ENCODE measurements at regions not wholly inside any gene's neighbourhood (a gene's known extent, or its start where the extent isn't known, plus 50 kb on each side); places are given as distances from the start of the nearest gene placed in this dataset.
A peak's percentile ranks its signal among the peaks of the same experiment; 100 is the strongest.

DNA sequence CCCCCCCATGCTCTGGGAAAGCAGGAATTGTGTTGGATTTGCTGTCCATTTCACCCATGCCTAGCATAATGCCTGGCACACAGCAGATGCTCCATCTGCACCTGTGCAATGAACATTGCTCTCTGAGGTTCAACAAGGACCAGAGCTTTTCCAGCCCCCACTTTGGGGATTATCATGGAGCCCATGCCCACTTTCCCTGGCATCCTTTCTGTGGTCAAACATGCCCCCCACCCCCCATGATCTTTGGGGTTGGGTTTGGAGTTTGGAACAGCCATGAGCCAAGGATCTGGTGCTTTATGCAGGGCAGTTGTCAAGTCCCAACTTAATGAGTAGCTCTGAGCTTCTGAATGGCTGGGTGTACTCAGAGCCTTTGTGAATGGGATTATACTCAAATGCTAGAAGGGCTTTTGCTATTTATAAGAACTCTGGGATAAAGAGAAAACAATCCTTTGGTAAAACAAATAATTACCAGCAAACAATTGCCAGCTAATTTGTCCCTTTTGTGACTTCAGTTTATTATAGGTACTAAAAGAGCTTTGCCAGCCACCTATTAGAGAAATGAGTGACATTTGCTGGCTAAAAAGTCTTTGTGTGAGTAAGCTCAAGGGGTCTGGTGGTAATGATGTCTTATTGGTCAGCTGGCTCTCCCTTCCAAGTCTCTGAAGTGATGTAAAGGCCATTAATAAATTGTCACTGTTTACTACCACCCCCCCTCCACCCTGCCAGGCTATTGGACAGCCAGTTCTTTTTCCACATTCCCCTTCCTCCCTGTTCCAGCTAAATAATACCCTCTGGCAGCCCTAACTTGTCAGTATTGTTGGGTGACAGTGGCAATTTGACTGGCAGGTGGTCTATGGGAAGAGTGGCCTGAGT lies 182.3 kb downstream of the MACROH2A1 start:
- no peak for DNase-seq

DNA sequence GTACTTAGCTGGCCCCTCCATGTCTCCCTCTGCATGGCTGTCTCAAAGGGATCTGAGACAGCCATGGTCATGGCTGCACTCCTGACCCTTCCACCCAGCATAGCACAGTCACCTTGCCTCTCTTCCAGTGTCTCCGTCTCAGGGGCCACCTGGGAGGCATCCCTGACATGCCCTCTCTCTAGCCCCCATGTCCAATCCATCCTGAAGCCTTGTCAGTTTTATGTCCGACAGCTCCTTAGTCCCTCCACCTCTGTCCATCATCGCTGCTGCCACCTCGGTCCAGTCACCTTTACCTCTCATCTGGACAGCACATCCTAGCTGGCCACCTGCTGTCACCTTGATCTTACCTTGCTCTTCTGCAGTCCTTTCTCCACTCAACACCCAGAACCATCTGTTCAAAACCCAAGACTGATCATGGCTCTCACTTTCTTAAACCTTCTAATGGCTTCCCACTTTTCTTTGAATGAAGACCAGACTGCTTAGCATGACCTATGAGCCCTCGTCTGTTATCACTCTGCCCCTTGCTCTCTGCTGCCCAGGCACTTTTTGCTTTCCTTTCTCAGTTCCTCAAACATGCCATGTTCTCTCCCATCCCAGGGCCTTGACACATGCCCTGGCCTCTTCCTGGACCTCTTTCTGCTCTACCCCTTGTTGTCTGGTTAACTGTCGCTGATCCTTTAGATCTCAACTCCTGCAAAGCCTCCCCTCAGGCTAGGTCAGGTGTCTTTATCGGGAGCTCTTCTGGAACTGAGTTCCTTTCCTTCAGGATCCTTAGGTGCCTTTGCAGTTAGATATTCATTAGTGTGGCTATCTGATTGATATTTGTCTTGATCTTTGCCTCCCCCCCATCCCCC lies 181.8 kb upstream of the PITX1 start:
- no peak for DNase-seq

DNA sequence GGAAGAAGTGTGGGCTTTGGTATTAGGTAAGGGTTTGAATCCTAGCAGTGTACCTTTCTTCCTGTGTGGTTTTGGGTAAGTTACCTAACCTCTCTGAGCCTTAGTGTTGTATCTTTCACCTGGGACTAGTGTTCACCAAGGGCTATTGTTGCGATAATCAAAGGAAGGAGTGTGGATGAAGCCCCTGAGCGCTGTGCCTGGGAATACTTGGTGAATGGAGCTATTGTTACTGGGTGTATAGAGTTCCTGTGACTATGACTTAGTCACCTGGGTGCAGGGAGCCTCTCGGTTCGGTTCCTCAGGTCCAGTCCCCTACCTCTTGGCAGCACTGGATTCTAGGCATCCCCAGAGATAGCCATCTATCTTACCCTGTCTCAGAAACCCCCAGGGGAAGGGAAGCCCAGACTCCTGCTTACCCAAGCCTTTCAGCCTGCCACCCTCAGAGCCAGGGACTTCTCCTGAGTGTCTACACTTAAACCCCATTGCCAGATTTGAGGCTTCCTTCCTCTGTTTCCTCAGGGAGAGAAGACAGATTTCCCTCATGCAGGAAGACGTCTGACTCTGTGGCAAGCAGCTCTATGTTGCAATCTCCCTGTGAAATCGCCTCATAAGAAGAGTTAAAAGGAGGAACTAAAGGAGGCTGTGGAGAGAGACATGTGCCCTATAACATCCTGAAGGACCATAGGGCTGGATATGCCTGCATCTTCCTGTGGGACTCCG lies 181.0 kb upstream of the PITX1 start:
- DNase-seq, result no peak

DNA sequence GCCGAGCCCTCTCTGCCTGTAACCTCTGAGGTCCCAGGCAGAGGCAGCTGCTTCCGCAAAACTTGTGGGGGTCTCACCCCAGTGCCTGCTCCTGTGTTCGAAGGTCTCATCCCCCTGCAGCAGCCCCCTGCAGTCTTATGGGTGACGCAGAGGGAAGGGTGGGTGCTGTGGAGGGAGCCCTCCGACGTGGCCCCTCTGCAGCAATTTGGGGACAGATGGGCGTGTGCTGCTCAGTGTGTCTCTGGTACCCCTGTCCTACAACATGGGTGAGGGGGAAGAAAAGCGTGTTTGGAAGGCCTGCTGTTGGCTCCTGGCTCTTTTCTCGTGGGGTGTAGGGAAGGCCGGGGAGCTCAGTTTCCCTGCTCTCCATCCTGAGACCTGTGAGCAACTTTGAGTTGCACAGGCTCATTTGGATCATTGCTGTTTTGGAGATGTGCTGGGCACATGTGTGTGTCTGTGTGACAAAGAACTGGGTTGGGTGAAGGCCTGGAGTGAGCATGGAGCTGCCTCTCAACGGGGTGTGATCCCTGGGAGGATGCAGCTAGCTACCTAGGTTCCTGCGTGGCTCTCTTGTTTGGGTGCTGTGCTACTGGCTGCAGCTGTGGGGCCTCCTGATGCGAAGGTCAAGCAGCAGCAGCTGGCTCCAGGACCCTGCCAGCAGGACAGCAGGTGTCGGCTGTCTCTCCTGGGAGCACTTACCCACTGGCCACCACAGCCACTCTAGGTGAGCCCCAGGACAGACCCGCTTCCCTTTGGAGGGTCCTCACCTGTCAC lies 179.6 kb upstream of the PITX1 start:
- no peak for DNase-seq

DNA sequence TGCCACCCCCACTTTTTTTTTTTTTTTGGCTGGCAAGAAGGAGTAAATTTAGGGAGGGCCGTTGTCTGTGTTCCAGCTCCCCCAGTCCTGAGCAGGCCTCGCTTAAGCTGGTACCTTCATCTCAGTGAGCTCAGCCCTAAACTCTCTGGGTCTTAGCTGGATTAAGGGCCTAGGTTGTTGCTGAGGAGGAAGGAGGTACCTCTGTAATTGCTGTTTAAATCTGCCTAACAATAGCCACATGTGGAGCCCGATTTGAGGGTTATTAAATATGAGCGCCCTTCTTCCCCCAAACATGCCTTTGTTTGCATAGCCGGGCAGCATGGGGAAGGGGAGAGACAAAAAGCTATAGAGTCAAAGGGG lies 179.0 kb upstream of the PITX1 start:
- no peak for DNase-seq

DNA sequence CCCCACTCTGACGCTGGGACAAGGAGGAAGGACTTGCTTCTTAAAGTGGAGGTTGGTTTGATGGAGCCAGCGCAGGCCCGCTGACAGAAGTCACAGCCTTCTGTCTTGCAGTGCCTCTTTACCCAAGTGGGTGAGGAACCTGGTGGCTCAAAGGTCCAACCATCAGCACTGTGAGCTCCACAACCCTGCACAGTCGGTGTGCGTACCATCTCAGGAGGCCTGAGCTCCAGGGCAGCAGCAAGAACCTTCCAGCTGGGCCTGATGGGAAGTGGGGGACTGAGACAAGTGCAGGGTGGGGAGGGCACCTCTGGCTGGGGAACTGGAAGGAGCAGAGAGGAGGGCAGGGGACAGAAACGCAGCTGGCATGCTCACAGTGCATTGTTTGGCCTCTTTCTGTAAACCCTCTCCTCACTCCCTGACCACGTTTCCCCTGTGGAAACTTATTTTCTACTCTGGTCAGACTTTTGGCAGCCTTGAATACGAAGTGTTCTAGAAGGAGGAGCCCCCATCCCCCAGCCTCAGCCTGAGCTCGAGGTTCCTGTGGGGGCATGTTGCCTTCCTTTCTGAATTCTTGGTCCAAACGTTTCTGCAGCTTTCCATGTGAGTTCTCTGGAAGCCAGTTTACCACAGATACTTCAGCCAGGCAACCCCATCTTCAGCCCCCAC lies 178.5 kb upstream of the PITX1 start:
- DNase-seq, result no peak

DNA sequence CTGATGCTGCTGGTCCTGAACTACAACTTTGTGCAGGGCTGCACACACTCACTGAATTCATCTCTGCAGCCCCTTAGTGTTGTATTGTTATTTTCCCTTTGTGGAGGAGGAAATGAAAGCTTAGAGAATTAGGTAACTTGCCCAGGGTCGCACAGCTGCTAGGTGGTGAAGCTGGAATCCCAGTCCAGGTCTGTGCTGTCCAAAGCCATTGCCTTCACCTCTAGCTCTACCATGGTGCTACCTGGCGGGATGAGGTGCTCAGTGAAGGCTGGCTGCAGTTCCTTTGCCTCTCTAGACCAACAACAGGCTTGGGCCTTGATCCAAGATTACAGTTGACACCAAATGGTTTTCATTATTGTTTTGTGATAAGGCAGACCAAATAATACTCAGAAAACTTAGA lies 177.8 kb upstream of the PITX1 start:
- DNase-seq, result no peak

DNA sequence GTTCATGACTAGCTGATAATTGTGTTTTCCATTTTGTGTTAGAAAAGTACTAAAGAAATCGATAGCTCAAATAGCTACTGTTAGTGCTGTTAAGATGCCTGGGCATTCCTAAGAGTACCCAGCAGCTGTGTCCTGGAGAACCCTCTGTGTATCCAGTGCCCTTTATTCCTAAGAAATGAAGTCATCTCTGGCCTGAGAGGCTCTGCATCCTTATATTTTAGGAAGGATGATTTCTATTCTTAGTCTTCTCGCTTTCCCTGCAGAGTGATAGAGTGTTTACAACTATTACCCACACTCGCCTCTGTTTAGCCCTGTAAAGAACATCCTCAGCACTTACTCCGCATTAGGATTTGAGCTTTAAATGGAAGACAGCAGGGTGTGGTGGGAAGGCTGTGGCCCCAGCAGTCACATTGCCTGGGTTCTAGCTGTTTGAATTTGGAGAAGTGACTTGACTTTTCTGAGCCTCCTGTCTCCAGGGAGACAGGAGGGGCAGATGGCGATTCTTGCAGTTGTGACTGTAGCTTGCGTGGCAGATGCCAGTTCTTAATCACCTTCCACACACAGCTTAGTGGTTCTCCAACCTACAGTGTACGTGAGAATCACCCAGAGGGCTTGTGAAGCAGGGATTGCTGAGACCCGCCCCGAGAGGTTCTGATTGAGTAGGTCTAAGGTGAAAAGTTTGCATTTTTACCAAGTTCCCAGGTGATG lies 177.2 kb upstream of the PITX1 start:
- DNase-seq, result peak; percentile 94

DNA sequence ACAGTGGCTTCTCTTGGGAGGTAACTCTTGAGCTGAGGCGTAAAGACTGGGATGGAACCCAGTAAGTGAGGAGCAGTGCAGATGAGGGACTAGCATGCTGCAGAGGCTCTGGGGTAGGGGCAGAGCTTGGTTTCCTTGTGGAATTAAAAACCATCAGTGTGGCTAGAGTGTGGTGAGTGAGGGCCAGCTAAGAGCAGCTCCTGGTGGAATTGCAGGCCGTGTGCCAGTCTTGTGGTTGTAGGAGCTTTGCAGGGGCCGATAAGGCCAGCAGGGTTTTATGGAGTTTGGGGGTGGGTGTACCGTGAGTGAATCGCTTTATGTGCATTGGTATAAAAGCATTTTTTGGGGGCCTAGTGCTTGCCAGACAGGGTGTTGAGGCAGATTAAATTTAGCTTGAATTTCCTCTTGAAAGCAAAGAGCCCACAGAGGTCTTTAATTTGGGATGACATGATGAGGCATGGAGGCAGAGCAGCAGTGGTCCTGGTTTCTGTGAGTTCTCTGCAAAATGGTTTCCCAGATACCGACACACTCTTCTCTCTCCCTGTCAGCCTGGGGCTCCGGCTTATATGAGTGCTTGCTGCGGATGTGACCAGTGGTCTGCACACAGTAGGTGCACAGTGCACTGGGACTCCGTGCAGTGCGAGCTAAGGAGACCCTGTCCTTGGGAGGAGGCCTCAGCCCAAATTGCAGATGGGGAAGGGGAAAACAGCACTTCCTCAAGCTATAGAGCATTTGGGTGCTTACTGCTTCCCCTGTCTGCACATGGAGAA lies 176.4 kb upstream of the PITX1 start:
- DNase-seq, result no peak

DNA sequence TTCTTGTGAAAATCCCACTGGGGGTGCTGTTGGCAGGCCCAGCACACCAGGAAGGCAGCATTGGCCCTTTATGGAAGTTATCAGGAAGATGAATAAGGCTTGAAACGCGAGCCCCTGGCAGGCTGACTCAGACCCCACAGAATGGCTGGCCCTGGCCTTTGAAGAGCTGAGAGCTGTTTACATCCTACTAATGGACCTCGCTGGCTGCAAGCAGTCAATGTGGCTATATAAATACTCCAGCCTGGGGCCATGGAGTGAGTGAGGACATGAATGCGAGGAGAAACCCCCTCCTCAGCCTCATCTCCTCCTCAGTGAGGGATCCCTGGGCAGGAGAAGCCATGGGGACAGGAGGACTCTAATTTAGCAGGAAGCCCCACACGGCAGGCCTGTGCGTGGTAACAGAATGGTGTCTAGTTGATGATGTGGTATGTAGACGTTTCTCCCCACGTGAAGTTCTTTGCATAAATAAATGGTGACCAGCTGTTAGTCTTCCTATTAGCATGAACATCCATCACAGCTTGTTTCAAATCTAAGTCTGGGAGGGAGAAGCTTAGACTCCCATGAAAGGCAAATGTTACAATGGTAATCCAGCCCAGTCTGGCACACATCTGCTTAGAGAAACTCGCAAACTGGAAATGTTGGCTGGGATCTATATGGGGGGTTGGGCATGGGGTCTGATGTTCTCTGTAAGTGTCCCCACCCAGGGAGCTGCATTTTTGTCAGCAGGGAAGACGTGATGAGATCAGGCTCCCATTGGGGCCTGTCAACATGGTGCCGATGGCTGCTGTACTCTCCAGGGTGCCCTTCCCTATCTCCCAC lies 175.1 kb upstream of the PITX1 start:
- peak; percentile 86 for DNase-seq

DNA sequence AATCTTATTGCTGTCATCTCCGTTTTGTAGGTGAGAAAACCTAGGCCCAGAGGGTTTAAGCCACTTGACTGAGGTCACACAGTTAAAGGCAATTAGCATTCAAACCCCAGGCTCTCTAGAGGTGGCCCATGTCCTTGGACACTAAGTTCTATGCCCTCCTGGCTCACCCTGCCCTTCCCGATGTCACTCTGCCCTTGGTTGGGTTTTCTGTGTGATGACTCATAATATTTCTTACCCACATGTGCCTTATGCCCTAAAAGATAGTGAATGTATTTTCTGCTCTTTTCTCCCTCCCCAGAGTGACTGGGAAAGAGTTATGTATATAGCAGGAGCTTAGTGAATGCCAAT lies 174.5 kb upstream of the PITX1 start:
- DNase-seq, result no peak

DNA sequence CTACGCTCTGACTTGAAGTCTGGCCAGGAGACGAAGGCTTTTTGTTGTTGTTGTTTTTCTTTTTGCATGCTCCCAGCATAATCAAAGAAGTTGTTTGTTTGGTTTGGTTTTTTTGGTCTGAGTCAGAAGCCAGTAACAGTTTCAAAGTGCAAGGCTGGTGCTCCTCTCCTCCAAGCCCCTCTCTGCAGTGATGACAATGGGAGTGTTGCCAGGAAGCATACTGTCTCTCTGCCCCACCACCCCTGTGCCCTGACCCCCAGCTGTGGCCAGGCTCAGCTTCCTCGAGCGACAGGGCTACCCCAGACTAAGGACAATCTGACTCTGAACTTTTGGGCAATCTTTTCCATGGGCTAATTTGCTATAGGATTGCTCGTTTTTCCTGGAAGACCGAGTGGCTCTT lies 173.8 kb upstream of the PITX1 start:
- DNase-seq, result no peak

DNA sequence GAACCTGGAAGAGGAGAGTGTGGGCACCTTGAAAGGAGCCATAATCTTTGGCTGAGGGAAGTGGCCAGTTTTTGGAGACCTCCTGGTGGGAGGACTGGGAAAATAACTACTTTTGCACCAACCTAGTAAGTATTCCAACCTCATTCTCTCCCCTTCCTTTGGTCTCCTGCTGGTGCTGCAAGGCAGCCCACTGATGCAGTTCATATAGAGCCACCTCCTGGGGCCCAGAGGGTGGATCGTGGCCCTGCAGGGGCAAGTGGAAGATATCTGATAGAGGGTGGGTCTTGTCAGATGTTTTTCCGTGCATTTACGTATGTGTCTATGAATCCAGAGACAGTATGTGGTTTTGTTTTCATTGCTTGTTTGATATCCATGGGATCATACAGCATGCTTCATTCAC lies 172.8 kb upstream of the PITX1 start:
- no peak for DNase-seq

DNA sequence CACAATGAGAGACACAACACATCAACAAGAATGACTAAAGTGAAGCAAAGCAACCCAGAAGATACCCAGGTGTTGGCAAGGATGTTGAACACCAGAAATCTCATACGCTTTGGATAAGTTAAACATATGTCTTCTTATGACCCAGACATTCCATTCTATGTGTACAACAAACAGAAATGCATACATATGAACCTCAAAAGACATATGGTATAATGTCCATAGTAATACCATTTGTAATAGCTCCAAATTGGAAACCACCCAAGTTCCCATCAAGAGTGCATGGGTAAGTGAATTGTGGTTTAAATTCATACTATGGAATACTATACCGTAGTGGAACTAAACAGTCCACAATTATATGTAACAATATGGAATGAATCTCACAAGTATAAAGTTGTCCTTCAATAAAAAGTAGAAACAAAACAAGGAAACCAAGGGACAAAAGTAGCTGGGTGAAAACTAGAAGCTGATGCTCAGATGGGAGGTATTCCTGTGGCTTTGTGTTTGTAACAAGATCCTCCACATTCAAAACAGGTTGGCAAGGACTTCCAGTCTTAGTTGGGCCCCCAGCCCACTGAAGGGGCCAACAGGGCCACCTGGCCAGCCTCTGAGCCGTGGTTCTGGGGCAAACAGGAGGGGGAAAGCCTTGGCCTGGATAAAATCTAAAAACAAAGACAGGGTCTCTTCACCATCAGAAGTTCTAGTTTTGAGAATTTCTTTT lies 171.8 kb upstream of the PITX1 start:
- no peak for DNase-seq

DNA sequence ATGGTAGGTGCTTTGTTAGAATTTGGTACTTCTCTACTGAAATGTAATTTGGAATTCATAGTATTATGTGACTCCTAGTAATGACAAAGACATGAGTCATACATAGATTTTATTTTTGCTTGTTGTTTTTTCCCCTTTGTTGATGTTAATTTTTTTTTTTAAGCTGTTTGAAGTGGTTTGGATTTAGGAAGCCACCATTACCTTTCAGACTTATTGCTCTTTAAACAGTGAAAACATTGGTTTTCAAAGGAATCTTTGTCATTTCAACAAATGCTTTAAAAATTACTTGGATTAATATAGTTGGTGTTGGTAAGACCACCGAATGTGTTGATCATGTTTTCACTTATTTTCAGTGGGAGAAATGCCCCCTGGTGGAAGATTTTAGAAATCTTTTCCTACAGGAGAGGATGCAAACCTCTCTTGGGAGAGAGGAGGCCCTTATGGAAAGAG lies 170.1 kb upstream of the PITX1 start:
- DNase-seq, result no peak

DNA sequence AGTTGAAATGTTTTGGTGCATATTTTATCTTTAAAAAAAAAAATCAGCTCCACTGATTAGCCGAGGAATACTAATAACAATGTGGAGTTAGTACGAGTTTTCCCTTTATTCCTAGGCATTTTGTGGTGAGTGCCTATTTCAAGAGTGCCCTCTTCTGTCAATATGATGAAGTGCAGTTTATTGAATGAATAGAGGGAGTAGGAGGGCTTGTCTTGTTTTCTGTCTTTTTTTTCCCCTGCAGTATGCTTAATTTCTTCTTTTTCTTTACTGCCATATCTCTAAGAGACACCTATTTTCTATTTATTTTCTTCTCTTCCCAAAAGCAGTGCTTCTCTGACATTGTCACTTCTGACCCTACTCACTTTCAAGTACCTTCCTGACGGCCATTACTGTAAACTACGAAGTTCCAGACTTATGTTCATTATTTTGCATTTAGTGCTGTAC lies 169.6 kb upstream of the PITX1 start:
- no peak for DNase-seq

DNA sequence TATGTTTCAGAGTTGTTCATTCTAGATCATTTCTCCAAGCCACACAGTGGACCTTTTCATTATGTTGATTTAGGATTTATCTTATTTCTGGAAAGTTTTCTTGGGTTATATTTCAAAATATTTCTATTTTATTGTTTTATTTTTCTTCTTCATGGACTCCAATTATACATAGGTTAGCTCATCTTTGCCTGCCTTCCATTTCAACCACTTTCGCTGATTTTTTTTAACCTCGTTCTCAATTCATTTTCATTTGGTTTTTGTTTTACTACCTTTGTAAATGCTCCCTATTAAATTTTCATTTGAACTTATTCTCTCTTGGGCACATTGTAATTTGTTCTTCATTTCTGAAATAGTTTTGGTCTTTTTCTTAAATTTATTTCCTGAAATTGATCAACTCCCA lies 169.0 kb upstream of the PITX1 start:
- DNase-seq, result no peak

DNA sequence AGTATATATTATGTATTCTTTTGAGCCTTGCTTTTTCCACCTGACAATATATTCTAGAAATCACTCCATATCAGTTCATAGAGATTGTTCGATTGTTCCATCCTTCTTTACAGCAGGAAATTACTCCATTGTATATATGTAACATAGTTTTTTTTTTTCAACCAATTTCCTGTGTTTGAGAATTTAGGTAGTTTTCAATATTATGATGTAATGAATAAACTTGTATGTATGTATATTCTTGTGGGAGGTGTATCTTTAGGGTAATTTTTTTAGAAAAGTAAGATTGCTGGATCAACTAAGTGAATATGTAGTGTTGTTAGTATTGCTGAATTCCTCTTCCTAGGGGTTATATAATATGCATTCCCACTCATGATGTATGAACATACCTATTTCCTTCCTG lies 165.9 kb upstream of the PITX1 start:
- no peak for DNase-seq

DNA sequence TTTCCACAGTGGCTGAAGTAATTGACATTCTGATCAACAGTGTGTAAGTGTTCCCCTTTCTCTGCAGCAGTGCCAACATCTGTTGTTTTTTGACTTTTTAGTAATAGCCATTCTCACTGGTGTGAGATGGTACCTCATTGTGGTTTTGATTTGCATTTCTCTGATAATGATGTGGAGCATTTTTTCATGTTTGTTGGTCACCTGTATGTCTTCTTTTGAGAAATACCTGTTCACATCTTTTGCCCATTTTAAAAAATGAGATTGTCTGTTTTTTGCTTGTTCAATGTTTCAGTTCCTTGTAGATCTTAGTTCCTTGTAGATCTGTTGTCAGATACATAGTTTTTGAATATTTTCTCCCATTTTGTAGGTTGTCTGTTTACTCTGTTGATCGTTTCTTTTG lies 162.5 kb upstream of the PITX1 start:
- DNase-seq, result no peak
